DMS114 treated with DMSO at 0.1 percent for 48 hours (cell line): ENCODE measurements at regions not wholly inside any gene's neighbourhood (a gene's known extent, or its start where the extent isn't known, plus 50 kb on each side); places are given as distances from the start of the nearest gene placed in this dataset.

Experiments
- DNase-seq: peaks from one replicate; lab custom pipeline; 2025; ENCODE audit not compliant: unreplicated experiment; lab: John Stamatoyannopoulos, UW

DNA sequence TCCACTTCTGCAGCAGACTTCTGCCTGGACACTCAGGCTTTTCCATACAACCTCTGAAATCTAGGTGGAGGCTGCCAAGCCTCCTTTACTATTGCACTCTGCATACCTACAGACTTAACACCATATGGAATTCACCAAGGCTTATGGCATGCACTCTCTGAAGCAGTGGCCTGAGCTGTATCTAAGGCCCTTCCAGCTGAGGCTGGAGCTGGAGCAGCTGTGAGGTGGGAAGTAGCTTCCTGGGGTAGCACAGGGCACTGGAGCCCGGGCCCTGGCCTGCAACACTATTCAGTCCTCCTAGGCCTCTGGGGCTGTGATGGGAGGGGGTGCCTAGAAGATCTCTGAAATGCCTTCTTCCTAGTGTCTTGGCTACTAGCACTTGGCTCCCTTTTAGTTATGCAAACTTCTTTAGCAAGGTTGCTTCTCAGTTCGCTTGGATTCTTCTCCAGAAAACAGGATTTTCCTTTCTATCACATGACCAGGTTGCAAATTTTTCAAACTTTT lies 186.6 kb upstream of the RORA start:
- DNase-seq = no peak

DNA sequence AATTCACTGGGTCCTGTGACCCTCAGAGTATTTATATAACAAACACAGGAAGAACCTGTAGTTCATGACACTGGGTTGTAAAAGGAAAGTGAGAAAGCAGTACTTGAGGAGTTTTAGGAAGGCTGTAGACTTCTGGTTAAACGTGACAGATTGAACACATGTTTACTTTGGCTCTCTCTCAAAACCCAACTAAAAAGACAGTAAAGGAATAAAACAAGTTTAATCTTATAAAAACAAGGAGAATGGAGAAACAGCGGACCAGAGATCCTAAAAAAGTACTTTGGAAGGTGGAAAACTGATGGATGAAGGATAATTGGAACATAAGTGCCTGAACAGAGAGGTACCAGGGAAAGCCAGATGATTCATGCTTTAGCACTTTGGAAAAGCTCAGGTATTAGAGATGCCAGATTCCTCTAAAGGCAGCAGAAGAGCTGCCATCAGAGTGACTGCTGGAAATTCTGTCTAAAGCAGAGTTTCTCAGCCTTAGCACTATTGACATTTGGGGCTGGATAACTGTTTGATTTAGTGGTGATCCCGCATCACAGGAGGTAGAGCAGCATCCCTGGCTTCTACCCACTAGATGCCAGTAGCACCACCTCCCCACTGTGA lies 182.9 kb upstream of the RORA start:
- DNase-seq = no peak

DNA sequence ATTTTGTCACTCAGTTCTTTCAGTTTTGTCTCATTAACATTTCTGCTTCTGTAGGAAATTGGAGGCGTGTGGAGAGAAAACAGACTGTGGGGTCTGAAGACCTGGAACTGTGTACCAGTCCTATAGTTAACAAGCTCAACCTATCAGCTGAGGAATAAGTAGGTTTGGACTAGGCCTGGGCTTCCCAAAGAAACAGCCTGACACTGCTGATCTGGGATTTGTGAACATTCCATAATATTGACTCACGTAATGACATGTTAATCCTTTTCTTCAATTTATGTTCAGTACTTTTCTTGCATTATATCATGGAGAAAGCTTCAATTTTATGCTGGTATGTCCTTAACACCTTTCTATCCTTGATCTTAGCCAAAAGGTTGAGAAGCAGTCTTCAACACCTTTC lies 181.6 kb upstream of the RORA start:
- DNase-seq = no peak

DNA sequence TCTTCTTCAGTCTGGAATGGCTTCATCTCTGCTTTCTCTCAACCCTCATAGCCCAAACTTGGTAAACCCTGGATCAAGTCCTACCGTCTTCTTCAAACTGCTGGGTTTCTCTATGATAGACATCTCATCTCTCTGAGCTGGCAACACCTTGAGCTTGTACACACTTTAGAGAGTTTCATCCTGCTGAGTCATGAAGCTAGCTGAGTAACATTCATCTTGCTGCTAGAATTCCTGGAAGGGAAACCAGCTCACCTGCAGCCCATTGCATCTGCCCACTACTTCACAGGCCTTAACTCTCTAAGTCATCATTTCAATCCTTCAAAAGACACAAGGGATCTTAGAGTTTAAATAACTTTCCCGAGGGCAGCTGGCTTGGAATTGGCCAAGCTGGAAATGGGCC lies 175.5 kb upstream of the RORA start:
- DNase-seq = no peak

DNA sequence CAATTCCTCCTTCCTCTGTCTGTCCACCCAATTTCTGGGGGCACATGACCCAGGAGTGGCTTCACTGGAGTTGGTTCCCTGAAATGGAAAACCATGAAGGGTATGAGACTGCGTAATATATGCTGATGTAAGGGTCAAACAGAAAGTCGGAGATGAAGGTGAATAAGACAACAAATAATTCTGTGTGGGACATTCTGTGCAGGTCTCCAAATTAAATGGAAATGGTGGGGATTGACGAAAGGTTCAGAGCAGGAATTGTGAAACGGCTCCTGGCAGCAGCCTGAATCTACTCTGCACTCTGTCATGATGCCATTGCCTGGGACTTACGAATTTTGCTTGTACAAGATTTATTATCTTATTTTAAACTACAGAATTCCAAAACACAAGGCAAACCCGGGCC lies 174.8 kb upstream of the RORA start:
- DNase-seq = no peak

DNA sequence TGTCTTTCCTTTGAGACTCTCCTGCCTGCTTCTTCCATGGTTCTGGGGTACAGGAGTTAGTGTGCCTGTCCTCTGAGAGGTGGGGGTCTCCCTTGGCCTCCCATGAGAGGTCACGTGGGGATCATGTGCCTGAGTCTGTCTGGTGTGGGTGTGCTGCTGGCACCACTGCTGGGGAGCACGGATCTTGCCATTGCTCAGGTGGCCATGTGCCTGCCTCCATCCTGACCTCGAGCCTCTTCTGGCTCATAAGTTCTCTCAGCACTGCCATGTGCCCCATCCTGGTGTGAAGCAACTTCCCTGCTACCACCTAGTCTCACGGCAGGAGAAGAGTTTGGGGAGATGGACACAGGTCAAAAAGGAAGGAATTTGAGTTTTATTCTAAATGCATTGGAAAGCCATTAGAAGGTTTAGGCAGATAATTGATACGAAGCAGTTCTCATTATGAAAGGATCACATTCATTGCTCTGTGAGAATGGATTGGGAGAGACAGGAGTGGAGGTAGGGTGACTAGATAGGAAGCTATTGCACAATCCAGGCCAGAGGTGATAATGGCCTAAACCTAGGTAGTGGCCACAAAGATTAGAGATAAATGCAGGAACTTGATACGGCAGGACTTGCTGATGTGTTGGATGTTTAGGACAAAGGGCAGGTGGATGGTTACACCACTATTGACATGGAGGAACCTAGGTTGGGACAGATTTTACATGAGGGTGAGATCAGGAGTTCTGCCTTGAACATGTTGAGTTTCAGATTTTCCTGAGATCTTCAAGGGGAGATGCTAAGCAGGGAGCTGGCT lies 173.0 kb upstream of the RORA start:
- no peak for DNase-seq

DNA sequence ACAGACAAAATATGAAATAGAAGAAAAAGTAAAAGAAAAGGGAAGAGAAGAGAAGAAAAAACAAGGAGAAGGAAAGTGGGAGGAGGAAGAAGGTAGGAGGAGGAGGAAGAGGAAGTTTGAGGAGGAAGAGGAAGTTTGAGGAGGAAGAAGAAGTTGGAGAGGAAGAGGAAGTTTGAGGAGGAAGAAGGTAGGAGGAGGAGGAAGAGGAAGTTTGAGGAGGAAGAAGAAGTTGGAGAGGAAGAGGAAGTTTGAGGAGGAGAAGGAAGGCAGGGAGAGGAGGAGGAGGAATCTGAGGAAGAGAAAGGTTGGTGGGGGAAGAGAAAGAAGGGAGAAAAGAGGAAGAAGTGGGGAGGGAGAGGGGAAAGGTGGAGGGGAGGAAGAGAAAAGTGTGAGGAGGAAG lies 169.2 kb upstream of the RORA start:
- DNase-seq = no peak

DNA sequence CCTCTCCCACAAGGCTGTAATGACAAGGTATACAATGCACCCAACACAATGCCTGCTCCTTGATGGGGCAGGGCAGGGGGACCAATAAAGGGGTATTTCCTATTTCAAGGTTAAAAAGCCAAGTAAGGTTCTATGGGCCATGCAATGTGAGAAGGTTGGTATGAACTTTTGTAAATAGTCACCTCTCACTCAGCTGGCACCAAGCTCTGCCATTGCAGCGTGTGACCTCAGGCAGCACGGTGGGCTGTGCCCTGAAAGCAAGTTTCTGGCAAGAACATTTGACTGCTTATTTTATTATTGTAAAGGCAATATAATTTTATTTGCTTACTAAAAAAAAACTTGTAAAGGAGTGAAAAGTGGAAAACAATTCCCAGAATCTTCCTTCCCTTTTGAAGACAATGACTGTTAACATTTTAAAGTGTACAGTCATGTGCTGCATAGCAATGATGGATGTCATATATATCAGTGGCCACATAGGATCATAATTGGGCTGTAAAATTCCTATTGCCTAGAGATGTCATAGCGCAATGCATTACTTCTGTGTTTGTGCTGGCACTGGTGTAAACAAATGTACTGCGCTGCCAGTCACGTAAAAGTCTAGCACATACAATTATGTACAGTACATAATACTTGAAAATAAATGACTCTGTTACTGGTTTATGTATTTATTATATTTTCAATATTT lies 167.3 kb upstream of the RORA start:
- DNase-seq = no peak

DNA sequence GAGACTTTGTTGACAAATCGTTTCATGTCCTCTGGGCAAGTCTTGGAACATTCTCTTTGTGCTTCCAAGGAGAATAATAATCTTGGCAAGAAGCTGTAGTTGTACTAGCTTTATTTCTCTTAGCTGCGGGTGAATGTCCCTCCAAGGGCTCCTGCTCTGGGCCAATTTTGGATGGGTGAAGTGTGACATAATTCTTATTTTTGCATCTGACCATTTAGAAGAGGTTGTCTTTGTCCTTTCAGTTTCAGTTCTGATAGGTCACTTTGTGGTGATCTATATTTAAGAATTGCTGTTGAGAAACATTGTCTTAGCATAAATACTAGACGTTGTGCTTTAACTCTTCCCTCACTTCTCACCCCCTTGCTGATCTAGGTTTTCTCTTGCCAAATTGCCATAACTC lies 164.8 kb upstream of the RORA start:
- DNase-seq = no peak

DNA sequence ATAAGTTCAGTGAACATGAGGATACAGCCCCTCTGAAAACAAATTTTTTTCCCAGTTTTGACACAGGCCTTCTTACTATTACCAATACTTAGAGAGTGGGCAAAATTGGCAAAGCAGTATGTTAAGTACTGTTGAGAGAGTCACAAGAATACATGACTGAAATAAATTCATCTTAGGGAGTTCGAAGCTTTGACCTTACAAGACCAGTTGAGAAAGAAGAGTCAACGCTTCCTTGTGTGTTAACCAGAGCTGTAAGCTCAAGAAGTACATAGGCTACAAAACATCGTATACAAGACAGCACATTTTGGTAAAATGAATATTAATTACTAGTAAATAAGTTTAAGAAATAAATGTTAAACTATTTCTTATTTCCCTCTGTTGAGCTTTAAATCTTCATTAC lies 164.4 kb upstream of the RORA start:
- DNase-seq = no peak

DNA sequence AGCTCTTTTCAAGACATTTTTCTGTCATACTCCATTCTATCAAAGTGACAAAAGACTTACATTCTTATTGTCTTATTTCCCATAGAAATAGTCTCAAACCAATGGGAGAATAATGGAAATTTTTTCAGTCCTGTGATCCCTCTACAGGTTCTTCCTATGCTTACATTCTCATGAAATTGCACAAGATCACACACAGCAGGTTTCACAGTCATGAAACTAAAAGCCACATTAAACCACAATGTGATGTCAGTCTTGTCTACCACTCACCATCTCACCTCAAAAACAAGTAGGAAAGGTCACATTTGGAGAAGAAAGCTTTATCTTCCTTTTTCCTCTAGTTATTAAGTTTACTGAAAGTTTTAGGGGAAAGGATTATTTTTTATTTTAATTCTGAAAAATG lies 161.0 kb upstream of the RORA start:
- DNase-seq = no peak

DNA sequence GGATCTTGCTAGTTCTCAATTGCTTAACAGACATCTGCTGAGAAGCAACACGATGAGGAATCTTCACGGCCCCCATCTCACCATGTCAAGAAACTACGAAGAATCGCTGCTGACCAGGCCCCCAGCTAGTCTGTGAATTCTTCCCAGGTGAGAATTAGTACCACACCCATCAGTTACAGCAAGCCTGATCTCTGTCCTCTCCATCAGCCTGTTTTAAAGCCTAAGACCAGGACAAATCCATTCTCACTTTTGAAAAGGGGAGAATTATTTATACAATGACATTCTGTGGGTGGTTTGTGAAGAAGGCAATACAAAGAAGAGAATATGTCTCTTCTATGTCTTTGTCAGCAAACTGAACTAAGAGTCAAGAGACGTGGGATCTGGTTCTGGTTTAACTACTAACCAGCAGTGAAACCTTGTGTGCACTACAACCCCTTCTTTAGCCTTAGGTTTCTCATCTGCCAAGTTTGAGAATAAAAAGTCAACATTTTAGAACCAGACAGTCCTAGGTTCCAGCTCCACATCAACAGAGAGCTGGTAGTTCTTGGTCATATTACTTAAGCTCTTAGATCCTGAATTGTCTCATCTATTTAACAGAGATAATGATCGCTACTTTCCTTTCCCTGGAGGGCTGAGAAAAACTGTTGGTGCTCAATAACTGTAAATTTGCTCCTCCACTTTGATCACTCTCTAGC lies 160.4 kb upstream of the RORA start:
- DNase-seq = no peak

DNA sequence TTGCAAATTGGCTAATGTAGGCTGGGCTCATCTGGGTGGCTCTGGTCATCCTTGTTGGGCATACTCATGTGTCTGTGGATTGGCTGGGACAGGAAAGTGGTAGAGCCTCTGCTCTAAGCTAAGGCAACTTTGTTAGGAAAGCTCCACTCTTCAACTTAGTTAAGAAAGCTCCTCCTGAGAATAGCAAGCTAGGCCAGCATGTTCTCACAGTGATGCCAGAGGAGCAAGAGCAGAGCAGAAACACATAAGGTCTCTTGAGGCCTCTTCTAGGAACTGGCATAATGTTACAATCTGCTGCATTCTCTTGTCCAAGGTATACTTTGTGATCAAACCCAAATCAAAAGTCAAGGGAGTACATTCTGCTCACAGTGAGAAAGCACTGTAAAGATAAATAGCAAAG lies 158.6 kb upstream of the RORA start:
- no peak for DNase-seq

DNA sequence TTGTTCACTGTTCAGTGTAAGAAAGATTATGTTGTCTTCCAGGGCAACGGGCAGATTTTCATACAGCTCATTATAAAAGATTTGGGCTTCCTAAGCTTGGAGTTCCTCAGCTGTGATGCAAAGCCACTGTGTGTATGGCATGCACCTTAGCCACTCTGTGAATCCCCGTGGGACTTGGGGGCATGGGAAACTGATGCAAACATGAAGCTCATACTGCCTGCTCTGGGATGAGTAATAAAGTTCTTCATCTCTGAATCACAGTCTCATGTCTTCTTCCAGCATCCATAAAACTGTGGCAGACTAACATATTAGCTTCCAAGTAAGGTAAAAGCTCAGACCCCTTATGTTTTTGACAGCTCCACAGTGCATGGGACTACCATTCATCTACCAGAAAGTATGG lies 154.3 kb upstream of the RORA start:
- DNase-seq = no peak

DNA sequence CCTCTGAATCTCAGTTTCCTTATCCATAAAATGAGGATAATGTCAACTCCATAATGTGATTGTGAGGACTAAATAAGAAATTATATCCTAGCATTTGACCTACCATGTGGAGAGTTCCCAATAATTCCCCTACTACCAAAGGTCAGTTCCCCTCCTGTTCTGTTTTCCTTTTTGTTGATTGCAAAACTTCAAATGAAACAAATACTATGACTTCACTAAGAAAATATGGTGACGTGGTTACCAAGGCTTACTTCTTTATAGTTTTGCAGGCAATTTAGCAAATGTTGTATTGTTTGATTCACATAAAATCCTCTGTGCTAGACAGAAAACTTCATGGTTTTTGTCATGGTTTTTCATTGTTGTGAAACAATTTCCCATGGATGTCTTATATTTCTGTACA lies 153.8 kb upstream of the RORA start:
- no peak for DNase-seq

DNA sequence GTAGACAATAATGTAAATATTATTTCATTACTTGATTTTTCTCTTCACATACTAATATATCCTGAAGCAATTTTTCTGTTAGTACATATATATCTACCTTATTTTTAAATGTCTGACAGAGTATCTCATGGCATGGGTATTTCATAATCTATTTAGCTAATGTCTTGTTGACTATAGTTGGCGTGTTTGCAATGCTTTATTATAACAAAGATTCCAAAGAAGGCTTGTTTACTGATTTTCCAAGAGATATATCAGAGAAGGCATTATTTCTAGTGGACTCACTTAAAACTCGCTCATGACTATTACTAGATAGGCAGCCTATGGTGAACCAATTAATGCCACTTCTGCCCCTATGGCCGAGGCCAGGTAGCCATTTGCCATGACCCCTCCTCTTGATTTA lies 152.4 kb upstream of the RORA start:
- no peak for DNase-seq

DNA sequence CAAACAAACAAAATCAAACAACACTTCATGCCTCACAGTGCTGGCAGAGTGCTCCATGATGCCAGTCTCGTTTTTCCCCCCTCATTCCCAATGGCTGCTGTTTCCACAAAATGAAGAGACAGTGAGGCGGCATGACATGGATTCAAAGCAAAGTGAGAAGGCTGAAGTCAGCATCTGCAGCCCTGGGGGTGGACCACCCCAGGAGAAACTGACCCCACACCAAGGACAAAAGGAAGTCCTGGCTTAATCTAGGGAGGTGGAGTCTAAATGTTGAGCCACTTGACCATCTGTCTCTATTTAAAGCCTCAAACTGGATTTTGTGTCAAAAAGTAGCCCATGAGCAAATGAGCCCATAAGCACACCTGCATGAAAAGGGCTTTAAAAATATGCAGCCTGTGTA lies 151.2 kb upstream of the RORA start:
- no peak for DNase-seq

DNA sequence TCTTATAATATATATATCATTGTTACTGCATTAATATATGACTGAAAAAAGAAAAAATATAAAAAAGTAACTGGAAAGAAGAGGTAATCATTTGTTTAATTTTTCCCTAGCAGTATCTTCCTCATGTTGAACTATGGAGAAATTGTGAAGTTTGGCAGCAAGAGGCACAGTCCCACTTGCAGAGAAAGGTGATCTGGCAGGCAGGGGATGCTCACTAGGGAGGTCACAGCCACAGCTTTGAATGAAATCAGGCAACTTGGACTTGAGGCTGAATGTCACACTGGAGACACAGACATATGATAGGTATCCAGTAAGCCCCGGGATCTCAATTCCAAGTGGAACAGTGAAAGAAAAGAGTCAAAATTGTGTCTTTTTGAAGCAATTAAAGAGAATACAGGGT lies 149.9 kb upstream of the RORA start:
- no peak for DNase-seq

DNA sequence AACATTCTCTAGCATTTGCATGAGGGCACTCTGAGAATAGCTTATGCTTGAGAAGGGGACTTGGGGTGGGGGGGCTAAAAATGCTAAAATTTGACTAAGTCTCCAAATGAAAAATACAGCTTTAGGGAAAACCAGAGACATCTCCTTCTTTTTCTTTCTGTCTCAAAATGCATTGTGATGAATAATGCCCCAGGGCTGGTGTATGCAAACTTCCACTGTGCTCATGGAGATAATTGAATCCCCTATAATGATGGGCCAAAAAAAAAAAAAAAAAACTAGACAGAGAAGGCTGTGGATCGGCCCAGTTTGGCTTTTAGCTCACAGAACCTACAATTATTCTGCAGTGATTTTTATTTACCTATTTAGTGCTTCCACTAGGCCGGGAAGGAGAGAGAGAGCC lies 147.9 kb upstream of the RORA start:
- DNase-seq = no peak

DNA sequence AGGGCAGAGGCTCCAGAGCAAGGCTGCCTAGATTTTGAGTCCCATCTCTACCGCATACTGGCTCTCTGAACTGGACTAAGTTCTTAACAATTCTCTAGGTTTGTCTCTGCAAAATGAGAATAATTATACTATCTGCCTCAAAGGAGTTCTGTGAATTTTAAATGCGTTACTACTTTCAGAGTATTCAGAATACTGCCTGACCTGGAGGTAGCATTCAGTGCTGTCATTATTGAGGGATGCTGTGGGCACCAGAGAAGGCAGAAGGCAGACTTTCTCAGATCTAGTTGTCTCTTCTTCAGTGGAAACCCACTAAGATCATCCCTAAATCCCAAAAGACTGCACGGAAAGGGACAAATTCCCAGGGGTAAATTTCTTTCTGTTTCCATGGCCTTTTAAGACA lies 147.4 kb upstream of the RORA start:
- no peak for DNase-seq

DNA sequence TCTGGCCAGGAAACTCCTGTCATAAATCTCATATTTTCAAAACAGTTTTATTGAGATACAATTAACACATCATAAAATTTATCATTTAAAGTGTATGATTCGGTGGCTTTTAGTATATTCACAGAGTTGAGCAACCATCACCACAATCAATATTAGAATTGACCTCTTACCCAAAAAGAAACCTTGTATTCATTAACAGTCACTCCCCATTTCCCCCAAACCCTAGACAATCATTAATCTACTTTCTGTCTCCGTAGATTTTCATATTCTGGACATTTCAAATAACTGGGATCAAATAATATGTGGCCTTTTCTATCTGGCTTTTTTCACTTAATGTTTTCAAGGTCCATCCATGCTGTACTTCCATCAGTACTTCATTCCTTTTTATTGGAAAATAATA lies 145.7 kb upstream of the RORA start:
- no peak for DNase-seq

DNA sequence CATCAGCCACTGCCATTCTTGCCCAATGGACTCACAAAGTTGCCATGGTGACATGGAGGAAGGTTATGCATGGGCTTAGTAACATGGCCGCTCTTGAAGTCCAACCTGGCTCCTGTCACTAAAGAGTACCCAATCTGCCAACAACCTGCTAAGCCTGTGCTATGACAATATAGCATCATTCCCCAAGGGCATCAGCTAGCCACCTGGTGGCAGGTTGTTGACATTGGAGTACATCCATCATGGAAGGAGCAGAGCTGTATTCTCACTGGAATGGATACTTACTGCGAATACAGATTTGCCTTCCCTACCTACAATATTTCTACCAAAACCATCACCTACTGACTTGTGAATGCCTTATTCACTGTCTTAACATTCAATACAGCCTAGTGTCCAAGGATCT lies 138.9 kb upstream of the RORA start:
- no peak for DNase-seq
